ENCODE measurements at regions not wholly inside any gene's neighbourhood (a gene's known extent, or its start where the extent isn't known, plus 50 kb on each side); places are given as distances from the start of the nearest gene placed in this dataset.

GRCh38 chr13:31545616-31546015 is 193.7 kb upstream of the RXFP2 start:
- TF ChIP-seq CTCF (conservative IDR thresholded peaks at IDR 0.05; ENCODE audit: low read length): no peak
- TF ChIP-seq EZH2phosphoT487 (IDR thresholded peaks at IDR 0.05; ENCODE audit: borderline replicate concordance): no peak

All from Loucy (cell line).